CD14-positive monocyte (primary cell): ENCODE measurements at regions not wholly inside any gene's neighbourhood (a gene's known extent, or its start where the extent isn't known, plus 50 kb on each side); places are given as distances from the start of the nearest gene placed in this dataset.
A peak's percentile ranks its signal among the peaks of the same experiment; 100 is the strongest.

Experiments
- DNase-seq, 3 donors: peaks; one replicate each; pipeline ENCODE4 v3.0.0-alpha.2; 2011 to 2022
- H2AFZ ChIP-seq: 2 replicates; pipeline ENCODE4 v1.6.0; 2012; ENCODE audit warnings: mild to moderate bottlenecking, low read depth, low read length, inconsistent platforms; ENCODE audit not compliant: insufficient read depth, poor library complexity, severe bottlenecking
- H3K27ac ChIP-seq, 2 donors: 1 replicate in 1 of 2; 2 replicates in 1 of 2; pipeline ENCODE4 v1.5.1; 2012 to 2013; ENCODE audit warnings: low read length in 2 of 2, control low read depth in 1 of 2, inconsistent platforms in 1 of 2, low read depth in 1 of 2, mild to moderate bottlenecking in 1 of 2
- H3K27me3 ChIP-seq, 2 donors: one replicate each; pipeline versions ENCODE4 v1.6.0 to v1.6.1; 2011 to 2013; ENCODE audit warnings: low read length in 2 of 2; ENCODE audit not compliant: control insufficient read depth in 2 of 2, insufficient read depth in 2 of 2
- H3K36me3 ChIP-seq, 2 donors: replicated peaks in 1 of 2; 1 replicate in 1 of 2; 2 replicates in 1 of 2; pipeline versions ENCODE4 v1.5.1 to v1.6.1; 2012 to 2013; ENCODE audit warnings: low read length in 2 of 2, control low read depth in 1 of 2, inconsistent platforms in 1 of 2, mild to moderate bottlenecking in 1 of 2; ENCODE audit not compliant: insufficient read depth in 2 of 2, control insufficient read depth in 1 of 2
- H3K4me1 ChIP-seq, 2 donors: 1 replicate in 1 of 2; 2 replicates in 1 of 2; pipeline versions ENCODE4 v1.5.1 to v1.6.1; 2012 to 2013; ENCODE audit warnings: low read length in 2 of 2, control low read depth in 1 of 2, inconsistent platforms in 1 of 2, mild to moderate bottlenecking in 1 of 2, moderate library complexity in 1 of 2; ENCODE audit not compliant: insufficient read depth in 2 of 2, control insufficient read depth in 1 of 2
- H3K4me2 ChIP-seq: replicated peaks from 2 replicates; pipeline ENCODE3; 2012; ENCODE audit warnings: low read length, moderate library complexity, mild to moderate bottlenecking; ENCODE audit not compliant: poor library complexity, severe bottlenecking; ENCODE audit errors: extremely low read depth
- H3K4me3 ChIP-seq, 3 experiments: fragments of 200-600 bp in 1 of 3; sonication (generic) in 1 of 3; replicated peaks in 1 of 3; 1 replicate in 2 of 3; 2 replicates in 1 of 3; pipeline ENCODE4 v1.5.1; 2011 to 2013; ENCODE audit warnings: low read length in 3 of 3, mild to moderate bottlenecking in 3 of 3, control low read depth in 2 of 3, low read depth in 2 of 3, inconsistent platforms in 1 of 3, moderate library complexity in 1 of 3
- H3K79me2 ChIP-seq: 2 replicates; pipeline ENCODE4 v1.6.0; 2012; ENCODE audit warnings: mild to moderate bottlenecking, control low read depth, inconsistent platforms, low read length, moderate library complexity; ENCODE audit not compliant: insufficient read depth
- H3K9ac ChIP-seq: 2 replicates; pipeline ENCODE4 v1.6.0; 2017; ENCODE audit warnings: low read length, mild to moderate bottlenecking; ENCODE audit not compliant: insufficient read depth, poor library complexity, severe bottlenecking
- H3K9me3 ChIP-seq, 2 donors: replicated peaks in 1 of 2; 1 replicate in 1 of 2; 2 replicates in 1 of 2; pipeline versions ENCODE4 v1.5.1 to v1.6.1; 2012 to 2013; ENCODE audit warnings: low read length in 2 of 2, control low read depth in 1 of 2; ENCODE audit not compliant: control insufficient read depth in 1 of 2, insufficient read depth in 1 of 2
- H4K20me1 ChIP-seq: 2 replicates; pipeline ENCODE4 v1.6.0; 2012; ENCODE audit warnings: mild to moderate bottlenecking, low read length, control low read depth, moderate library complexity; ENCODE audit not compliant: insufficient read depth
- H3K27ac Mint-ChIP-seq, 7 donors: one replicate each; pipeline ENCODE4 v1.8.0; 2020; ENCODE audit warnings: mild to moderate bottlenecking in 7 of 7, mixed read lengths in 7 of 7, moderate library complexity in 6 of 7, inconsistent platforms in 2 of 7
- H3K27me3 Mint-ChIP-seq, 3 donors: one replicate each; pipeline ENCODE4 v1.8.0; 2021 to 2022; ENCODE audit warnings: low read depth in 3 of 3, mild to moderate bottlenecking in 3 of 3, mixed read lengths in 3 of 3, moderate library complexity in 3 of 3, inconsistent platforms in 1 of 3
- H3K36me3 Mint-ChIP-seq, 2 donors: one replicate each; pipeline ENCODE4 v1.8.0; 2020; ENCODE audit warnings: mixed read lengths in 2 of 2, inconsistent platforms in 1 of 2, mild to moderate bottlenecking in 1 of 2
- H3K4me1 Mint-ChIP-seq: one replicate; pipeline ENCODE4 v1.8.0; 2020; ENCODE audit warnings: mild to moderate bottlenecking, mixed read lengths
- H3K4me3 Mint-ChIP-seq, 2 donors: one replicate each; pipeline ENCODE4 v1.8.0; 2020; ENCODE audit warnings: mild to moderate bottlenecking in 2 of 2, mixed read lengths in 2 of 2, moderate library complexity in 1 of 2
- H3K9me3 Mint-ChIP-seq, 7 donors: one replicate each; pipeline ENCODE4 v1.8.0; 2020 to 2022; ENCODE audit warnings: mixed read lengths in 7 of 7, mild to moderate bottlenecking in 6 of 7, moderate library complexity in 6 of 7, inconsistent platforms in 2 of 7
- CTCF ChIP-seq: fragments of 200-600 bp; IDR thresholded peaks from one replicate; pipeline ENCODE4 v1.8.0; 2022; ENCODE audit warnings: antibody characterized with exemption, mild to moderate bottlenecking
- WGBS: methylation state at CpG from one replicate; pipeline ENCODE4 v1.1.5; 2013; ENCODE audit warnings: missing lambda C conversion rate; ENCODE audit not compliant: insufficient coverage; 5-methylcytosine and 5-hydroxymethylcytosine counted together
- intact Hi-C, 2 donors: fragments of 100-400 bp; cut with micrococcal nuclease; formaldehyde crosslinking; loops; one replicate each; pipeline versions ENCODE4 v1.15.0 to v1.15.1; 2023

GRCh38 chr1:185440877-185441276 is 123.8 kb upstream of the IVNS1ABP start:
- Histone ChIP-seq H4K20me1 (no peaks in the 10 kb centered on the region), H3K4me3 (no peak overlapping the region), H3K36me3 (no peaks in the 10 kb centered on the region), H3K27me3 (no peaks in the 10 kb centered on the region), H3K9me3 (no peaks in the 10 kb centered on the region), H3K4me2 (no peak overlapping the region), H3K4me1 (peaks cover 12 to 18% of the 10 kb centered on the region in 2 donors), H3K79me2 (no peaks in the 10 kb centered on the region), H3K27ac (no peak overlapping the region), H3K9ac (no peak overlapping the region), H2AFZ (no peak overlapping the region)
- TF ChIP-seq CTCF, result no peak
- H3K4me1 Mint-ChIP-seq, result no peaks in the 10 kb centered on the region
- H3K36me3 Mint-ChIP-seq, result no peaks in the 10 kb centered on the region
- intact Hi-C loops, result no loop called here
- DNase-seq, result no peak
- peaks cover 0 to 1% (median 0%) of the 10 kb centered on the region in 3 donors for H3K27me3 Mint-ChIP-seq
- H3K4me3 Mint-ChIP-seq, result no peak overlapping the region
- H3K9me3 Mint-ChIP-seq, result peaks cover 0 to under 1% (median 0%) of the 10 kb centered on the region in 7 donors
- peak overlapping the region in 1 of 7 donors; percentile 2 for H3K27ac Mint-ChIP-seq

- Mint-ChIP-seq H3K4me1 (no peaks in the 10 kb centered on the region), H3K4me3 (no peak overlapping the region), H3K36me3 (no peaks in the 10 kb centered on the region), H3K27me3 (peaks cover 0 to 1% (median 1%) of the 10 kb centered on the region in 3 donors), H3K27ac (no peak overlapping the region), H3K9me3 (peaks cover 0 to 2% (median 0%) of the 10 kb centered on the region in 7 donors)
- Histone ChIP-seq H3K27me3 (no peaks in the 10 kb centered on the region), H4K20me1 (no peaks in the 10 kb centered on the region), H3K4me2 (no peak overlapping the region), H2AFZ (no peak overlapping the region), H3K9ac (no peak overlapping the region), H3K4me1 (peaks cover 12 to 18% of the 10 kb centered on the region in 2 donors), H3K36me3 (no peaks in the 10 kb centered on the region), H3K79me2 (no peaks in the 10 kb centered on the region), H3K27ac (peak overlapping the region in 1 of 2 donors; percentile 56), H3K9me3 (no peaks in the 10 kb centered on the region), H3K4me3 (no peak overlapping the region)
- no CpG with 5 or more reads among the region's 1 CpG for WGBS
- peak; percentile 68 to 91 (median 91) for DNase-seq
- TF ChIP-seq CTCF, result no peak
- intact Hi-C loops, result no loop called here
Measured at GRCh38 chr1:185439727-185440415, 122.8 kb upstream of the IVNS1ABP start.
